ENCODE measurements at regions not wholly inside any gene's neighbourhood (a gene's known extent, or its start where the extent isn't known, plus 50 kb on each side); places are given as distances from the start of the nearest gene placed in this dataset.

DNA sequence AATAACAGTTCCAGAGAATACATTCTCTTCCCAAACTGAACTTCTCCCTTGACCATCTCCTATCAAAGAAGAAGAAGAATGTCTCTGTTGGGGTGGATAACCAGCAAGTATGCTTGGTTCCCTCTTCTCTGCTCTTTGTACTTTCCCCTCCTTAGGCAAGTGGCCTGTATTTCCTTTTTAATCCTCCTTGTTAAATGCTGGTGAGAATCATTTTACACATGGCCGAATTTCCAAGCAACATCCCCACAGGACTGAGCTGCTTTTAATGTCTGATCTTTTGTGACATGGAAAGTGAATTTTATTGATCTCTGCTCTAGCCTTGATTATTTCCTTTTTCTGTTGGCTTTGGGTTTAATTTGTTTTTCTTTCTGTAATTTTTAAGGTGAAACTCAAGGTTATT lies 336.7 kb downstream of the DUSP10 start:
- no peak for TF ChIP-seq ESRRG (CRISPR knock-in tag; IDR thresholded peaks at IDR 0.05)
- no peak for TF ChIP-seq SNAI2 (CRISPR knock-in tag; IDR thresholded peaks at IDR 0.05)
- TF ChIP-seq, protein P1, sequence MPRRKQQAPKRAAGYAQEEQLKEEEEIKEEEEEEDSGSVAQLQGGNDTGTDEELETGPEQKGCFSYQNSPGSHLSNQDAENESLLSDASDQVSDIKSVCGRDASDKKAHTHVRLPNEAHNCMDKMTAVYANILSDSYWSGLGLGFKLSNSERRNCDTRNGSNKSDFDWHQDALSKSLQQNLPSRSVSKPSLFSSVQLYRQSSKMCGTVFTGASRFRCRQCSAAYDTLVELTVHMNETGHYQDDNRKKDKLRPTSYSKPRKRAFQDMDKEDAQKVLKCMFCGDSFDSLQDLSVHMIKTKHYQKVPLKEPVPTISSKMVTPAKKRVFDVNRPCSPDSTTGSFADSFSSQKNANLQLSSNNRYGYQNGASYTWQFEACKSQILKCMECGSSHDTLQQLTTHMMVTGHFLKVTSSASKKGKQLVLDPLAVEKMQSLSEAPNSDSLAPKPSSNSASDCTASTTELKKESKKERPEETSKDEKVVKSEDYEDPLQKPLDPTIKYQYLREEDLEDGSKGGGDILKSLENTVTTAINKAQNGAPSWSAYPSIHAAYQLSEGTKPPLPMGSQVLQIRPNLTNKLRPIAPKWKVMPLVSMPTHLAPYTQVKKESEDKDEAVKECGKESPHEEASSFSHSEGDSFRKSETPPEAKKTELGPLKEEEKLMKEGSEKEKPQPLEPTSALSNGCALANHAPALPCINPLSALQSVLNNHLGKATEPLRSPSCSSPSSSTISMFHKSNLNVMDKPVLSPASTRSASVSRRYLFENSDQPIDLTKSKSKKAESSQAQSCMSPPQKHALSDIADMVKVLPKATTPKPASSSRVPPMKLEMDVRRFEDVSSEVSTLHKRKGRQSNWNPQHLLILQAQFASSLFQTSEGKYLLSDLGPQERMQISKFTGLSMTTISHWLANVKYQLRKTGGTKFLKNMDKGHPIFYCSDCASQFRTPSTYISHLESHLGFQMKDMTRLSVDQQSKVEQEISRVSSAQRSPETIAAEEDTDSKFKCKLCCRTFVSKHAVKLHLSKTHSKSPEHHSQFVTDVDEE (CRISPR knock-in tag; IDR thresholded peaks at IDR 0.05), result no peak
- TF ChIP-seq, protein P2, sequence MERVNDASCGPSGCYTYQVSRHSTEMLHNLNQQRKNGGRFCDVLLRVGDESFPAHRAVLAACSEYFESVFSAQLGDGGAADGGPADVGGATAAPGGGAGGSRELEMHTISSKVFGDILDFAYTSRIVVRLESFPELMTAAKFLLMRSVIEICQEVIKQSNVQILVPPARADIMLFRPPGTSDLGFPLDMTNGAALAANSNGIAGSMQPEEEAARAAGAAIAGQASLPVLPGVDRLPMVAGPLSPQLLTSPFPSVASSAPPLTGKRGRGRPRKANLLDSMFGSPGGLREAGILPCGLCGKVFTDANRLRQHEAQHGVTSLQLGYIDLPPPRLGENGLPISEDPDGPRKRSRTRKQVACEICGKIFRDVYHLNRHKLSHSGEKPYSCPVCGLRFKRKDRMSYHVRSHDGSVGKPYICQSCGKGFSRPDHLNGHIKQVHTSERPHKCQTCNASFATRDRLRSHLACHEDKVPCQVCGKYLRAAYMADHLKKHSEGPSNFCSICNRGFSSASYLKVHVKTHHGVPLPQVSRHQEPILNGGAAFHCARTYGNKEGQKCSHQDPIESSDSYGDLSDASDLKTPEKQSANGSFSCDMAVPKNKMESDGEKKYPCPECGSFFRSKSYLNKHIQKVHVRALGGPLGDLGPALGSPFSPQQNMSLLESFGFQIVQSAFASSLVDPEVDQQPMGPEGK (CRISPR knock-in tag; IDR thresholded peaks at IDR 0.05; ENCODE audit: borderline replicate concordance), result no peak
- TF ChIP-seq ZNF8 (CRISPR knock-in tag; IDR thresholded peaks at IDR 0.05), result no peak
- no peak for TF ChIP-seq ZNF565 (CRISPR knock-in tag; conservative IDR thresholded peaks at IDR 0.05; ENCODE audit: low read depth)

DNA sequence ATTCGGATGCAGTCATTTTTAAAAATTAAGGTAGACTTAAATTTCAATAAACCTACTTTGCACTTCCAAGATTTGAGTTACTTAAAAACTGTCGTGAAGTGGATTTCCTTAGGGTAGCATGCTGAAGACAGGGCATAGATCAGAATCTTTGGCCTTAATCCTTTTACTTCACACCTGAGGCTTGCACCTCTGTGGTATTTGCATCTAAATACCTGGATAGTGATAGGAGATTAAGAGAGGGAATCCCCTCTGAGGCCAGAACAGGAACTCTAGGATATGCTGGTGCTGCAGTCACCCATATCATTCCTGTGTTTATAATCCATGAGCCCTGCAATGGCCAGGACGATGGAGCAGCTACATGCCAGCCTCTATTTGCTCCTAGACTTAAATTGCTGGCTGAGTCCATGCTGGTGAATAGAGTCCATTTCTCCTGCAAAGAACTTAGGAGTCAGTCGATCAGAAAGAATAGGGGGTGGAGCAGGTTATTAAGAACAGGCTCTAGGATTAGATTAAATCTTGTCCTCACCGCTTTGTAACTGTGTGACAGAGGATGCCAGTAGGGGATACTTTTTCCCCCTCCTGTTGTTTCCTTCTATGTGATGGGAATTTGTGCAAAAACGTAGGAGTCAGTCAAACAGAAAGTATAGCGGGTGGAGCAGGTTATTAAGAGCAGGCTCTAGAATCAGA lies 333.6 kb downstream of the DUSP10 start:
- no peak for ATAC-seq
- TF ChIP-seq ZNF70 (CRISPR knock-in tag; IDR thresholded peaks at IDR 0.05), result no peak
- no peak for TF ChIP-seq BACH2 (CRISPR knock-in tag; IDR thresholded peaks at IDR 0.05; ENCODE audit: borderline replicate concordance)
- no peak for TF ChIP-seq RARB (CRISPR knock-in tag; IDR thresholded peaks at IDR 0.05)
- TF ChIP-seq ZNF565 (CRISPR knock-in tag; conservative IDR thresholded peaks at IDR 0.05; ENCODE audit: low read depth), result no peak

More for the DNA sequence above, 336.7 kb downstream of the DUSP10 start:
- ATAC-seq, result no peak

DNA sequence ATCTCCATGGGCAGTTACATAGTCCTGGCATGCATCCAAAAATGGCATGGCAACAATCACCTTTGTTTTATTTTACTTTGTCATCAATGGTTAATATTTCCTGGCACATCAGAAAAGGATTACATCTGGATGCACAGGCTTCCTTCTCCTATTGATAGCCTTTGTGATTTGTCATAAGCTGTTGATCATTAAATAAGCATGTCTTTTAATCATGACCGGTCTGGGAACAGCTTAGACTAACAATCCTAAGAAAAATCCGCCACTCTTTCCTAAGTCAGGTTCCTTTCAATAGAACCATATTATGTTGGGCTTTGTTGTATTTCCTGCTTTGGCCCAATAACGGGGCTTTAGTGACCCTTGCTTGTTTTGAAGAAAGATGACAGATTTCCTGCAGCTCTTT lies 330.6 kb downstream of the DUSP10 start:
- TF ChIP-seq ZNF565 (CRISPR knock-in tag; conservative IDR thresholded peaks at IDR 0.05; ENCODE audit: low read depth) (no peak), ZNF70 (CRISPR knock-in tag; IDR thresholded peaks at IDR 0.05) (no peak), ZFP30 (CRISPR knock-in tag; IDR thresholded peaks at IDR 0.05) (no peak), ESRRG (CRISPR knock-in tag; IDR thresholded peaks at IDR 0.05) (no peak), GLIS3 (CRISPR knock-in tag; IDR thresholded peaks at IDR 0.05) (no peak), ZC3H10 (CRISPR knock-in tag; IDR thresholded peaks at IDR 0.05) (no peak)
- TF ChIP-seq, protein P1 (CRISPR knock-in tag; IDR thresholded peaks at IDR 0.05), result no peak
- TF ChIP-seq, protein P2 (CRISPR knock-in tag; IDR thresholded peaks at IDR 0.05; ENCODE audit: borderline replicate concordance), result no peak
- TF ChIP-seq, protein P3, sequence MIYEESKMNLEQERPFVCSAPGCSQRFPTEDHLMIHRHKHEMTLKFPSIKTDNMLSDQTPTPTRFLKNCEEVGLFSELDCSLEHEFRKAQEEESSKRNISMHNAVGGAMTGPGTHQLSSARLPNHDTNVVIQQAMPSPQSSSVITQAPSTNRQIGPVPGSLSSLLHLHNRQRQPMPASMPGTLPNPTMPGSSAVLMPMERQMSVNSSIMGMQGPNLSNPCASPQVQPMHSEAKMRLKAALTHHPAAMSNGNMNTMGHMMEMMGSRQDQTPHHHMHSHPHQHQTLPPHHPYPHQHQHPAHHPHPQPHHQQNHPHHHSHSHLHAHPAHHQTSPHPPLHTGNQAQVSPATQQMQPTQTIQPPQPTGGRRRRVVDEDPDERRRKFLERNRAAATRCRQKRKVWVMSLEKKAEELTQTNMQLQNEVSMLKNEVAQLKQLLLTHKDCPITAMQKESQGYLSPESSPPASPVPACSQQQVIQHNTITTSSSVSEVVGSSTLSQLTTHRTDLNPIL (CRISPR knock-in tag; IDR thresholded peaks at IDR 0.05; ENCODE audit: low read depth), result no peak
- TF ChIP-seq, protein P4, sequence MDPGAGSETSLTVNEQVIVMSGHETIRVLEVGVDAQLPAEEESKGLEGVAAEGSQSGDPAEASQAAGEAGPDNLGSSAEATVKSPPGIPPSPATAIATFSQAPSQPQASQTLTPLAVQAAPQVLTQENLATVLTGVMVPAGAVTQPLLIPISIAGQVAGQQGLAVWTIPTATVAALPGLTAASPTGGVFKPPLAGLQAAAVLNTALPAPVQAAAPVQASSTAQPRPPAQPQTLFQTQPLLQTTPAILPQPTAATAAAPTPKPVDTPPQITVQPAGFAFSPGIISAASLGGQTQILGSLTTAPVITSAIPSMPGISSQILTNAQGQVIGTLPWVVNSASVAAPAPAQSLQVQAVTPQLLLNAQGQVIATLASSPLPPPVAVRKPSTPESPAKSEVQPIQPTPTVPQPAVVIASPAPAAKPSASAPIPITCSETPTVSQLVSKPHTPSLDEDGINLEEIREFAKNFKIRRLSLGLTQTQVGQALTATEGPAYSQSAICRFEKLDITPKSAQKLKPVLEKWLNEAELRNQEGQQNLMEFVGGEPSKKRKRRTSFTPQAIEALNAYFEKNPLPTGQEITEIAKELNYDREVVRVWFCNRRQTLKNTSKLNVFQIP (CRISPR knock-in tag; IDR thresholded peaks at IDR 0.05; ENCODE audit: borderline replicate concordance, low read depth), result no peak
- ATAC-seq, result no peak
